Skeletal muscle satellite cell (primary cell): ENCODE measurements at regions not wholly inside any gene's neighbourhood (a gene's known extent, or its start where the extent isn't known, plus 50 kb on each side); places are given as distances from the start of the nearest gene placed in this dataset.
"Not testable (repeated sequence)": the region's sequence is repeated elsewhere in the genome, so short reads cannot be mapped to it uniquely, and the experiment has no call there.

Source experiments
- H3K27me3 ChIP-seq: 2 replicates; pipeline ENCODE4 v1.7.0; 2013; ENCODE audit warnings: low read length; ENCODE audit not compliant: control insufficient read depth, insufficient read depth
- H3K36me3 ChIP-seq: 2 replicates; pipeline ENCODE4 v1.7.0; 2013; ENCODE audit warnings: mild to moderate bottlenecking, control low read depth, low read length; ENCODE audit not compliant: insufficient read depth
- H3K4me1 ChIP-seq: 2 replicates; pipeline ENCODE4 v1.7.0; 2013; ENCODE audit warnings: low read length; ENCODE audit not compliant: control insufficient read depth, insufficient read depth
- H3K4me2 ChIP-seq: 2 replicates; pipeline ENCODE4 v1.7.0; 2013; ENCODE audit warnings: mild to moderate bottlenecking, low read length
- H3K4me3 ChIP-seq: 2 replicates; pipeline ENCODE4 v1.7.0; 2013; ENCODE audit warnings: low read length
- H3K9ac ChIP-seq: 2 replicates; pipeline ENCODE4 v1.7.0; 2013; ENCODE audit warnings: mild to moderate bottlenecking, low read depth, low read length, moderate library complexity
- H3K9me3 ChIP-seq: replicated peaks from 2 replicates; pipeline ENCODE4 v1.7.0; 2013; ENCODE audit warnings: mild to moderate bottlenecking, control low read depth, low read length

DNA sequence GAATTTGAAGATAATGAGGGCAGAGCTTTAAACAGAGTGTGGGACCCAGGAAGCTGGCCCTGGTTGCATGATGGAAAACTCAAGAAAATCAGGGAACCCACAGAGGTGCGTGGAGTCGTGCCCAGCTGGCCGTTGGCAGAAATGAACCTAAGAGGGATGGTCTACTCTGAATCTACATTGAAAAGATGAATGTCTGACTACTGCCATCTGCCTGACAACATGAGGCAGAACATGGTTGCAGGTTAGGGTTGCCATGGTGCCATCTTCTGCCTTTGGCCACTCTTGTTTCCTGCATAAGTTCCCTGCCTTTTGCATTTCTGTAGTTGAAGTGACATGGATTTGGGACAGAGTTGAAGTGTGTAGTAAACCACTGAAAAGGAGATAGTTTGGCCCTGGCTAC is 138.5 kb upstream of the COBL start:
- no peaks in the 10 kb centered on the region for H3K27me3 ChIP-seq
- H3K4me1 ChIP-seq: no peaks in the 10 kb centered on the region
- peaks cover 7% of the 10 kb centered on the region for H3K9me3 ChIP-seq
- H3K4me2 ChIP-seq: no peak overlapping the region
- H3K9ac ChIP-seq: no peak overlapping the region
- no peaks in the 10 kb centered on the region for H3K36me3 ChIP-seq
- H3K4me3 ChIP-seq: no peak overlapping the region

DNA sequence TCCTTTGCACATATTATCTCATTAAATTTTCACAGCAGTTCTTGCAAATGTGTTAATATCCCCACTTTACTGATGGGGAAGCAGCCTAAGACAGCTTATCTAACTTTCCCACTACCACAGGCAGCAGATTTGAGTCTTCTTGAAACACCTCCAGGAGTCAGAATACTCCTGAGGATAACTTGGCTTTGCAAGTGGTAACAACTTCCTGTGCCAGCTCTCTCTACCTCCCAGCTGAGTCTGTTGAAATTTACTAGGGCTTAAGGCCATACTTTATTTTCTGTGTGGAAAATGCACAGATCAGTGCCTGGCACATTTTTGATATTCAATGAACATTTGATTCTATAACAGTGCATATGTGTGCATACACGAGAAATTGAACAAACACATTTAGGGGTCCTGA is 136.1 kb upstream of the COBL start:
- Histone ChIP-seq H3K4me1 (no peaks in the 10 kb centered on the region), H3K36me3 (no peaks in the 10 kb centered on the region), H3K9ac (no peak overlapping the region), H3K4me3 (no peak overlapping the region), H3K9me3 (peaks cover 3% of the 10 kb centered on the region), H3K27me3 (no peaks in the 10 kb centered on the region), H3K4me2 (no peak overlapping the region)

DNA sequence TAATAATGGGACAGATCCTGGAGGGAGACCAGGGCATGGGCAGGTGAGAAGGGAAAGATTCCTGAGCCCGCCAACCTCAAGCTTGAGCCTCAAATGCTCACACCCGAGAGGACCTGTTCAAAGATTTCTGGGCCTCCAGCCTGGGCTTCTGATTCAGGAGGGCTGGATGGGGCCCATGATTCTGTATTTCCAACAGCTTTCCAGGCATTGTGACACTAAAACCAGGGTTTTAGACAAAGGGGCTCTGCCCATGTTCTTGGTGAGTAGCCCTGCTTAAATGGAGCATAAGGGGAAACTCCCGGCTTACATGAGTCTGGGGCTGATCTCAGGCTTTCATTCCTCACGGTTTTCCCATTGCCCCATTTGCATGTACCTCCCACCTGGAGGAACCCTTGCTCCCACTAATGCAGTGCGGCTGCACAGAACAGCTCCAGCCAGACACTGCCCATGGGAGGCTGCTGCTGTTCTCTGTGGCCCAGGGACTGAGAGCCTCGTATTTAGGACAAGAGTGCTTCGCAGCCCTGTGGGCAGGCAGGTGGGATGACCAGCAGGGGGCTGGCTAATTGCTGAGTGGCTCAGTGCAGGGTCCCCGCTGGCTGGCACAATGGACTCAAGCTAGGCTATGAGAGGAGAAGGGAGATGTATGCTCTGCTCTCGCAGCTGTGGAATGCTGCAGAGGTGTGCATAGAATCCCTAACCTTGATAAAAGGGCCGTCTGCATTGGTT is 135.3 kb upstream of the COBL start:
- Histone ChIP-seq H3K9ac (no peak overlapping the region), H3K9me3 (no peaks in the 10 kb centered on the region), H3K4me2 (no peak overlapping the region), H3K4me3 (no peak overlapping the region), H3K27me3 (no peaks in the 10 kb centered on the region), H3K36me3 (no peaks in the 10 kb centered on the region), H3K4me1 (no peaks in the 10 kb centered on the region)

DNA sequence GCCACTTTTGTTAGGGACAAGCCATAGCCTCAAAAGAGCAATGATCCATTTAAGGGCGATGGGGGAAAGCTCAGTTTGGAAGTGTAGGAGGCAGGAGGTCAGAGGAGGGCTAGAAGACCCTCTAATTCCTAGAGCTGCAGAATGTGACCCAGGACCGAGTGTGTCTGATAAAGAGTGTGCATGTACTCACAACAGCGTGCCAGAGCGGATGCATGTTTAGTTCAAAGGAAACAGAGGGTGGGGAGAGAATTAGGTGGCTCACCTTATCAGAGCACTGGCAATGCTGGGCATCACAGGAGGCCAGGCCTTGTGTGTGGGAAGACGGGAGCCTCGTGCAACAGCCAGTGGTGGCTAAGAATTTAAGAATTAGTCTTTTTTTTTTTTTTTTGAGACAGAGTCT is 133.9 kb upstream of the COBL start:
- Histone ChIP-seq H3K36me3 (no peaks in the 10 kb centered on the region), H3K9ac (no peak overlapping the region), H3K4me2 (no peak overlapping the region), H3K9me3 (no peaks in the 10 kb centered on the region), H3K4me1 (no peaks in the 10 kb centered on the region), H3K27me3 (no peaks in the 10 kb centered on the region), H3K4me3 (no peak overlapping the region)

DNA sequence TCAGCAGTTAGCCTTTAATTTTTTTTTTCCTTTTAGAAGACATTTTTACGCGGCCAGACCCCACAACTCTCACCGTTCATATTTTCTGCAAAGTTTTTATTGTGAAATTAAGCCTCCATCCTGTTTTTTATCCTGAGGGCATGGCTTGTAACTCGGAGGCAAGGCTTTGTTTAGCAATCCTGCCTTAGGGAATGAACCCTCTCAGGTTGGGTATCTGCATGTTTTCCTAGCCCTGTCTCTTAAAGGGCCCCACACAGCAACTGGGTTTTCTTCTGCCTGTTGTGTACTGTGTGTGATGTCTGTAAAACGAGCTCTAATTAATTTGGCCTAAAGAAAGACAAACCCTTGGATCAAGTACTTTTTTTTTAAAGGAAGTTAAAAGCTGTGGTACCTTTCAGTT is 130.2 kb upstream of the COBL start:
- no peaks in the 10 kb centered on the region for H3K36me3 ChIP-seq
- H3K9ac ChIP-seq: no peak overlapping the region
- H3K4me3 ChIP-seq: no peak overlapping the region
- H3K4me1 ChIP-seq: no peaks in the 10 kb centered on the region
- no peak overlapping the region for H3K4me2 ChIP-seq
- H3K27me3 ChIP-seq: no peaks in the 10 kb centered on the region
- peaks cover 2% of the 10 kb centered on the region for H3K9me3 ChIP-seq

DNA sequence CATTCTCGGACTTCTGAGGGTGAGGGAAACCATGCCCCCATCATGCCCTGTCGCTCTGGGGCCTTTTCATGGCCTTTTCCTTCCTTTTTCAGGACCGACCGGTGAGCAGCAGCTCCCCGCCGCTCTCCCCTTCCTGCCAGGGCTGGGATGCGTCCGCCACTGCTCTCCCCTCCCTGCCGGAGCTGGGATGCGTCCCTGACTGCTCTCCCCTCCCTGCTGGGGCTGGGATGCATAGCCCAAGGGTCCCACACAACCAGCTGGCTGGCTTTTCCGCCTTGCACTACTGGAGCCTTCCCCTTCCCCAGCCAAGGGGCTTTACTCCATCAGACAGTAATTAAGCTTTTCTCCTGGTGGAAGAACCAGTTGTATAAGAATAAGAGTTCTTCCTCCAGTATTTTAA is 129.7 kb upstream of the COBL start:
- Histone ChIP-seq H3K4me1 (no peaks in the 10 kb centered on the region), H3K4me2 (no peak overlapping the region), H3K9ac (no peak overlapping the region), H3K9me3 (peaks cover 2% of the 10 kb centered on the region), H3K36me3 (no peaks in the 10 kb centered on the region), H3K27me3 (no peaks in the 10 kb centered on the region), H3K4me3 (no peak overlapping the region)

DNA sequence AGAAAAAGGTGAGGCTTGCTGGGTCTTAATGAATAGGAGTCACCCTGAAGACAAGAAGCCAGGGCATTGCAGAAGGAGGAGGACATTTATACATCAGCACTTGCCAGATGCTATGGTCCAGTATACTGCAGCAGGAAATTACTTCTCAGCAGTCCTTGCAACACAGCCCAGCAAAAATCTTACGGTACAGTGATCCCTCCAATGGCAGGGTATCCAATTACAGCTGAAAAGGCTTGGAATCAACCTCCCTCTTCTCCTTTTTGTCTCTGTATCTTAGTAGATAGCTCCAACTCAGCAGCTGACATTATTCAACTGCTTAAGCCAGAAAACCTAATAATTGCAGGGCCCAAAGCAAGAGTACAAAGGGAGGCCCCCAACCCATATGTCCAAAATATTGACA is 128.3 kb upstream of the COBL start:
- Histone ChIP-seq H3K9me3 (peaks cover 2% of the 10 kb centered on the region), H3K4me2 (no peak overlapping the region), H3K36me3 (no peaks in the 10 kb centered on the region), H3K4me3 (no peak overlapping the region), H3K4me1 (no peaks in the 10 kb centered on the region), H3K27me3 (no peaks in the 10 kb centered on the region), H3K9ac (no peak overlapping the region)

DNA sequence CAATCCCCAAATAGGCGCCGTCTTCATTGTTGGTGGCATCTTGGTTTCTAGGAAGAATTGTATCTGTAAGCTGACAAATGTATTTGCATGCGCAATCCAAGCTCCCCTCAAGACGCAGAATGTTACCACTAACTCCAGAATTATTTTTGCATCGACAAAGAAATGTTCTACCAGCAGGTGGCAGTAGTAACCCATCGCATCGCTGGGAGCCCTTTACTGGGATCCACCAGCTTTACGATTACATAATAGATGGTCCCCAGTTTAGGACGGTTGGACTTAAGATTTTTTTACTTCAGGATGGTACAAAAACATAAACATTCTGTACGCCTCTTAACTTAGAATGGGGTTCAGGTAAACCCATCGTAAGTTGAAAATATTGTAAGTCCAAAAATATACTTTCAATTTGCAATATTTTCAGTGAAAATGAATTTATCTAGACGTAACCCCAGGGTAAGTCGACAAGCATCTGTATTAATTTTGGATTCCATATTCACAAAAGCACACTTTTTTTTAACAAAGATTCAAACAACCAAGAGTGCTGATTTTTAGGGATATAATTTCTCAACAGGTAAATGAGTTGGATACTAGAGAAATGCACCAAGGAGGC is 114.0 kb upstream of the COBL start:
- H3K9ac ChIP-seq: no peak overlapping the region
- H3K4me3 ChIP-seq: no peak overlapping the region
- no peaks in the 10 kb centered on the region for H3K4me1 ChIP-seq
- H3K9me3 ChIP-seq: no peaks in the 10 kb centered on the region
- H3K27me3 ChIP-seq: no peaks in the 10 kb centered on the region
- H3K36me3 ChIP-seq: no peaks in the 10 kb centered on the region
- no peak overlapping the region for H3K4me2 ChIP-seq

DNA sequence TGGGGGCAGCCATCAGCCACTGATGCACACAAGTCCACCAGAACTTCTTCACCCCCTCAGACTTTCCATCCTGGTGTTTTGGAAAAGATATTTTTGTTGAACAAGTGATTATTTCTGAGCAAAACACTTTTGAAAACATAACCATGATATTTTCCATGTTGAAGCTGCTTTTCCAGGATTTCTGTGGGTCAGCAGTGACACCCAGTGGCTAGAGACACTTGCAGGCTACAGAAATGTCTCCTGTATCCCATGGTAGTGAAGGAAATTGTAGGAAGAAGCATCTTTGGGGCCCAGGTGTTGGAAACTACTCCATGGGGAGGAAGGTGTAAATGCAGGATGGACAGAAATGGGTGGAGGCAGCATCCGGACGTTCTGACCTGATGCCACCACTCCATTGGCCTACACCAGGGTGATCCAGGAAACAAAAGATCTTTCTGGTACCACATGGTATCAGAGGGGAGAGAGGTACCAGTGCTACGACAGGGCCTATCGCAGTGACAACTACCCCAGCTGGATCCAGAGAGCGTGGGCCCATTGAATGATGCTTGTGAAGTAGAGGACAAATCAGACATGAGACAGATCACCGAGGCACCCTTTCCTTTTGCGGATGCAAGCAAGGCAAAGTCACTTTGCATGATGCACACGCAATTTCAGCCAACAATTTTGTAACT is 111.7 kb upstream of the COBL start:
- H3K9me3 ChIP-seq: no peaks in the 10 kb centered on the region
- H3K4me2 ChIP-seq: no peak overlapping the region
- no peaks in the 10 kb centered on the region for H3K27me3 ChIP-seq
- H3K4me3 ChIP-seq: no peak overlapping the region
- no peaks in the 10 kb centered on the region for H3K4me1 ChIP-seq
- H3K36me3 ChIP-seq: no peaks in the 10 kb centered on the region
- no peak overlapping the region for H3K9ac ChIP-seq

DNA sequence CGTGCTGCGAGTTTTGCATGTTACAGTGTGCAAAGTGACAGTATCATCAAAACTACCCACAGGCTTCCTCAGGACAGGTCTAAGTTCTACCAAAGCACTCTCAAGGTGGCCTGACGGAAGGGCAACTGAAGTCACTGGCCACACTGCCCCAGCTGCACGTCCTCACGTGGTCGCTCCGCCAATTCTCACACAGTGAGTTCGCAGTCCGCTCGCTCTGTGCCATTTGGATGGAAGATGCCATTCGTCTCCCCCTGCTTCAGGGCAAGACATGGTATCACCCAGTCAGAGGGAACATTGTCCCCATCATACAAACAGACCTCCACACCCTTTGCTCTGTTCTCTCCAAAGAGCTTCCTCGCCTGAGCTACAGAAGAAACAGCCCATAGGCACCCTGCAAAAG is 109.6 kb upstream of the COBL start:
- Histone ChIP-seq H3K4me1 (no peaks in the 10 kb centered on the region), H3K9ac (no peak overlapping the region), H3K4me2 (no peak overlapping the region), H3K9me3 (no peaks in the 10 kb centered on the region), H3K36me3 (no peaks in the 10 kb centered on the region), H3K4me3 (no peak overlapping the region), H3K27me3 (no peaks in the 10 kb centered on the region)

DNA sequence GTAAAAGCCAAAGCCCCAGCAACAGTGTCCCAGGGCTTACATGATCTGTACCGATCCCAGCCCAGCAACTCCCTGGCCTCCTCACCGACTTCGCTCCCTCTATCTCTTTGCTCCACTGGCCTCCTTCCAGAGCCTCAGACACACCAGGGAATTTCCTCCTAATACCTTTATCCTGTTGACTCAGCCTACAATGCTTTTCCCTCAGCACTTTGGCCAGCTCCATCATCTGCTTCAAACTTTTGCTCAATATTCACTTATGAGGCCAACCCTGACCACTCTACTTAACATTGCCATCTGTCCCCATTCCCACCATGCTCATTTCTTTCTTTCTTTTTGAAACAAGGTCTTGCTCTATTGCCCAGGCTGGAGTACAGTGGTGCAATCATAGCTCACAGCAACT is 93.3 kb upstream of the COBL start:
- H3K36me3 ChIP-seq, H3K4me2 ChIP-seq, H3K9ac ChIP-seq, H3K4me3 ChIP-seq, H3K4me1 ChIP-seq, H3K27me3 ChIP-seq, H3K9me3 ChIP-seq: not testable (repeated sequence)

DNA sequence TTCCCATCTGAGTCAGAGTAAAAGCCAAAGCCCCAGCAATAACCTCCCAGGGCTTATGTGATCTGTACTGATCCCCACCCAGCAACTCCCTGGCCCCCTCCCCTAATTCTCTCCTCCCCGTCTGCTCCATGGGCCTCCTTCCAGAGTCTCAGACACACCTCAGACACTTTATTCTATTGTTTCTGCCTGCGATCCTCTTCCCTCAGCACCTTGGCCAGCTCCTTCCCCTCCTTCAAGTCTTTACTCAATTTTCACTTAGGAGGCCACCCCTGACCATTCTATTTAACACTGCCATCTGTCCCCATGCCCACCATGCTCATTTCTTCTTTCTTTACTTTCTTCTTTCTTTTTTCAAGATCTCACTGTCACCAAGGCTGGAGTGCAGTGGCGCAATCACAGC is 81.0 kb upstream of the COBL start:
- not testable (repeated sequence) for H3K9ac ChIP-seq, H3K4me1 ChIP-seq, H3K36me3 ChIP-seq, H3K4me2 ChIP-seq, H3K4me3 ChIP-seq, H3K27me3 ChIP-seq, H3K9me3 ChIP-seq
